ENCODE measurements at regions not wholly inside any gene's neighbourhood (a gene's known extent, or its start where the extent isn't known, plus 50 kb on each side); places are given as distances from the start of the nearest gene placed in this dataset.

DNA sequence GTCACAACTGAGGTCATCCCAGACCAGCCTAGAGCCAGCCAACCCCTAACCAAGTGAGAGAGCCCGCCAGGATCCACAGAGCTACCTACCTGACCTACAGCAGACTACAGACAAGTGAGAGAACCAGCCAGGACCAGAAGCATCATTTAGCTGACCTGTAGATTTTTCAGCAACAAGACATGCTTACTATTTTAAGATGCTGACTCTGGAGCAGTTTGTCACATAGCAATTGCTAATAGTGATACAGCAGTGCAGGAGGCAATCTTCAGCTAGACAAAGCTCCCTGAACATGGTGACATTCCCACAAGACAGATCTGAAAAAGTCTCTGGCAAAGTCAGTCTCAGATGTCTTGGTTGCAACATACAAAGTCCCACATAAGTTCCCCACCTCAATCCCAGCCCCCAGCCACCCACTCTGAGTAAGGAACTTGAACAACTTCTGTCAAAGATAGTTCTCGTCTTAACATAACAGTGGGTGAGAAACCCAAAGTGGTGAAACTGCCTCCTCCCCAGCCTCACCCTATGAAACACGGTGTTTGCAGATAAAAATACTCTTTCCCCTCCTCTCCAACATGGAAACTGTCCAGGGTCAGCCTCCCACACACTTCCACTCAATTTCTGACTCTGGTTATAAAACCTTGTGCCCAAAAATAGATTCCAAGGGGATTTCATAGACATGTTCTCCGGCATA, 120.3 kb upstream of the SLC6A11 start:
- Histone ChIP-seq H3K27ac (ENCODE audit: low read length) (no peak overlapping the region), H3K36me3 (ENCODE audit: control insufficient read depth, low read depth, low read length) (no peaks in the 10 kb centered on the region), H3K27me3 (ENCODE audit: control insufficient read depth, insufficient read depth, low read length) (no peaks in the 10 kb centered on the region), H3K4me1 (ENCODE audit: control insufficient read depth, low read depth, low read length) (no peaks in the 10 kb centered on the region), H3K4me3 (ENCODE audit: low read length) (no peak overlapping the region), H3K9ac (ENCODE audit: low read length) (no peak overlapping the region), H3K9me3 (ENCODE audit: control insufficient read depth, low read depth, low read length) (no peaks in the 10 kb centered on the region)

DNA sequence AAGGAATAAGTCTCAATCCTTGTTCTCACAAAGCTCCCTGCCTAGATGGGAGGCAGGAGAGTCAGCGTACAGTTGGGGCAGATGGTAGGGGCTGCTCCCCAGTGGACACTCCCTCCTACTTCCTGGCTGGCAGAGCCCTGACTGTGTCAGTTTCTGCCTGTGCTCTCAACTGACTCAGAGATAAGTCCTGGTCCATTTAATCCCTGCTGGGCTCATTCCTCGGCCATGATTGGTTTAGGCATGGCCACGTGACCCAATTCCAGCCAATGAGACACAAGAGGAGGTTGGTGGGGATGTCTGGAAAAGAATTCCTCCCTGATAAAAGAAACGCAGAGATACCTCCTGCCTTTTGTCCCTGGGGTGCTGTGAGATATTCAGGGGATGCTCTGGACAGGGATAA, 118.1 kb upstream of the SLC6A11 start:
- Histone ChIP-seq H3K27me3 (ENCODE audit: control insufficient read depth, insufficient read depth, low read length) (peaks cover 13% of the 10 kb centered on the region), H3K36me3 (ENCODE audit: control insufficient read depth, low read depth, low read length) (no peaks in the 10 kb centered on the region), H3K9ac (ENCODE audit: low read length) (no peak overlapping the region), H3K27ac (ENCODE audit: low read length) (no peak overlapping the region), H3K9me3 (ENCODE audit: control insufficient read depth, low read depth, low read length) (no peaks in the 10 kb centered on the region), H3K4me3 (ENCODE audit: low read length) (no peak overlapping the region), H3K4me1 (ENCODE audit: control insufficient read depth, low read depth, low read length) (no peaks in the 10 kb centered on the region)

DNA sequence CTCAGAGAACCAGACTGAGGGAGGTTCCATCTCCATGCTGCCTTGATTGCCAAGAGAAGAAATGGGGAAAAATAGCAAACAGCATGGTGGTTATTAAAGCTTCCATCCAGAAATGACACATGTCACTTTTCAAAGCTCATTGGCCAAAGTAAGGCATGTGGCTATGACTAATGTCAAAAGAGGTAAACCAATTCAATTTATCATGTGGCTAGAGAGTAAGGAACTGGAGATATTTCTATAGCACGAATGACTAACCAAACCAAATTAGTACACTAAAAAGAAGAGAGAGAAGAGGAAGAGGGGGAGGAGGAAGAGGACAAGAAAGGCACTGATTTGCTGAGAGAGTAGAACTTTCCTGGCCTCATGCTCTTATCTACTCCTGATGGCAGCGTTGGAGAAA, 115.2 kb upstream of the SLC6A11 start:
- H3K4me3 ChIP-seq (ENCODE audit: low read length) = no peak overlapping the region

DNA sequence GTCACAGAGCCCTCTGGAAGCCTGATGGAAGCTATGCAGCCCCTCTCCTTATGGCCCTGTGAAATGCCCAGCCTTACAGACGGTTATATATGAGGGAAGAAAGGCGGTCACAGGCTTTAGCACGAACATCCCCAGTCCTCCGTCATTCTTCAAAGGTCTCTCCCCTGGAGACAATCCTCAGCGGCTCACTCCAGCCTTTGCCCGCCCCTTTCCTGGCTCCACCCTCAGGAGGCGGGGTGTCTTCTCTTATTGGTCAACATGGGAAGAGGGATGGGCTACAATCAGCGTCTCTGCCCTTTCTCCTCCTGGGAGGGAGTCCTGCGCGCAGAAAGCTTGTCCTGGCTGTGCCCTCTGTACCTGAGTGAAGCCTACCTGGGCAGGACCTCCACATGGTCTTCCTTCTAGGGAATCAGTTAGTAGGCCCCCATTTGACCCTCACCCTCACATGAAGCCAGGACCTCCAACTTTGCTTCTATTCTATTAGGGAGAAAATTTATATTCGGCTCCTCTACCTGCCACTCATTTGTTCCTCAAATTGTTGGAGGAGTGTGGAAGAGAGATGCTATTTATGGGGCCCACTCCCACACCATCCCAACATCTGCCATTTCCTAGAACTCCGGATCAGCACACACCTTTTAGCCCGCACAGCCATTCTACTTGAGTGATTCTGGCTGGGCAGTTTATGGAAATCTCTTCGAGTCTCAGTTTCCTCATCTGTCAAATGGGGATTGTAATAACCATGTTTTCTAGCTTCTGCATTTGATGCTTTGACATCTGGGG, 112.9 kb upstream of the SLC6A11 start:
- peaks cover 41% of the 10 kb centered on the region for H3K27me3 ChIP-seq (ENCODE audit: control insufficient read depth, insufficient read depth, low read length)
- peak overlapping the region; percentile 36 for H3K4me3 ChIP-seq (ENCODE audit: low read length)

More for the DNA sequence above, 115.2 kb upstream of the SLC6A11 start:
- Histone ChIP-seq H3K27me3 (ENCODE audit: control insufficient read depth, insufficient read depth, low read length) (peaks cover 23% of the 10 kb centered on the region), H3K36me3 (ENCODE audit: control insufficient read depth, low read depth, low read length) (no peaks in the 10 kb centered on the region), H3K9ac (ENCODE audit: low read length) (no peak overlapping the region), H3K27ac (ENCODE audit: low read length) (no peak overlapping the region), H3K4me1 (ENCODE audit: control insufficient read depth, low read depth, low read length) (no peaks in the 10 kb centered on the region), H3K9me3 (ENCODE audit: control insufficient read depth, low read depth, low read length) (no peaks in the 10 kb centered on the region)

DNA sequence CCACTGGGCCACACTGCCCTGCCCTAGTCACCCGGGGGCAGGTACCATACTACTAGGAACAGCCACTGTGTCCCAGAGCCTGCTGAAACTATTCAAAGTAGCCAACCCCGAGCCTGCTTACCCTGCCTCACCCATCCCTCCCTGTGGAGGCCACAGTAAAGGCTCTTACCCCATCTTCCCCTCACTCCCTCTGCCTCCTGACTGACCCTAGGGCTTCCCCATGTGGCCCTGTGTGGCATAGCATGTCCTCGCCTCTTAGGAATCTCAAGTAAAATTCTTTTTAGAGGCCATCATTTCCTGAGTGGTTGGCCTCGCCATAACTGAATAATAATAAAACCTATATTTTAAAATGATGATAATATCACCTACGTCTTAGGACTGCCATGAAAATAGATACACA, 112.2 kb upstream of the SLC6A11 start:
- Histone ChIP-seq H3K4me1 (ENCODE audit: control insufficient read depth, low read depth, low read length) (peaks cover 8% of the 10 kb centered on the region), H3K27me3 (ENCODE audit: control insufficient read depth, insufficient read depth, low read length) (peaks cover 48% of the 10 kb centered on the region), H3K36me3 (ENCODE audit: control insufficient read depth, low read depth, low read length) (no peaks in the 10 kb centered on the region), H3K27ac (ENCODE audit: low read length) (no peak overlapping the region), H3K4me3 (ENCODE audit: low read length) (no peak overlapping the region), H3K9ac (ENCODE audit: low read length) (no peak overlapping the region), H3K9me3 (ENCODE audit: control insufficient read depth, low read depth, low read length) (no peaks in the 10 kb centered on the region)

More for the DNA sequence above, 112.9 kb upstream of the SLC6A11 start:
- no peak overlapping the region for H3K9ac ChIP-seq (ENCODE audit: low read length)
- no peaks in the 10 kb centered on the region for H3K36me3 ChIP-seq (ENCODE audit: control insufficient read depth, low read depth, low read length)
- no peaks in the 10 kb centered on the region for H3K9me3 ChIP-seq (ENCODE audit: control insufficient read depth, low read depth, low read length)
- H3K4me1 ChIP-seq (ENCODE audit: control insufficient read depth, low read depth, low read length) = peaks cover 8% of the 10 kb centered on the region
- no peak overlapping the region for H3K27ac ChIP-seq (ENCODE audit: low read length)

DNA sequence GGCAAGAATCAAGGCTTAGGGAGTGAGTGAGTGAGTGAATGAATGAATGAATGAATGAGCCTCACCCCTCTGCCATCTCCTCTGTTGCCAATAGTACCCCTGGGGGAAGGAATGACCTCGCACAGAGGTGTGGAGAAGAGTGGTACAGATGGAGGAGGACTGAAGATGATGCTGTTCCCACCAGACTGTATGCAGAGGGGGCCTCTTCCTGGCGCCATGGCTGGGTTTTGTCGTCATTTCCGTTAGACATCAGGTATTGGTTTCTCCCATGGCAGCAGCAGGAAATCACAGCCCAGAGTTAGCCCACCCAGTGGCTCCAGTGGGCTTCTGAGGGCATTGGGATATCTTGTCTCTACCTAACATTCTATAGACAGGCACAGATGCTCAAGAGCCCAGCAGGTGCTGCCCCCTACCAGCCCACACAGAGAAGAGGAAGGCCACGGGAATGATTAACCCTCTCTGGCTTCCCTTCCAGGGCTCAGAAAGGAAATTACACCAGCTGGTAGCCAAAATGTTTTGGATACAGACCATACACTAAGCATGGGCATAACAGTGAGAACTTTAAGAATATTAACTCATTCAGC, 109.8 kb upstream of the SLC6A11 start:
- H3K27ac ChIP-seq (ENCODE audit: low read length) = no peak overlapping the region
- H3K36me3 ChIP-seq (ENCODE audit: control insufficient read depth, low read depth, low read length) = no peaks in the 10 kb centered on the region
- H3K27me3 ChIP-seq (ENCODE audit: control insufficient read depth, insufficient read depth, low read length) = peaks cover 60% of the 10 kb centered on the region
- H3K4me1 ChIP-seq (ENCODE audit: control insufficient read depth, low read depth, low read length) = peaks cover 8% of the 10 kb centered on the region
- no peaks in the 10 kb centered on the region for H3K9me3 ChIP-seq (ENCODE audit: control insufficient read depth, low read depth, low read length)
- no peak overlapping the region for H3K9ac ChIP-seq (ENCODE audit: low read length)
- H3K4me3 ChIP-seq (ENCODE audit: low read length) = no peak overlapping the region

DNA sequence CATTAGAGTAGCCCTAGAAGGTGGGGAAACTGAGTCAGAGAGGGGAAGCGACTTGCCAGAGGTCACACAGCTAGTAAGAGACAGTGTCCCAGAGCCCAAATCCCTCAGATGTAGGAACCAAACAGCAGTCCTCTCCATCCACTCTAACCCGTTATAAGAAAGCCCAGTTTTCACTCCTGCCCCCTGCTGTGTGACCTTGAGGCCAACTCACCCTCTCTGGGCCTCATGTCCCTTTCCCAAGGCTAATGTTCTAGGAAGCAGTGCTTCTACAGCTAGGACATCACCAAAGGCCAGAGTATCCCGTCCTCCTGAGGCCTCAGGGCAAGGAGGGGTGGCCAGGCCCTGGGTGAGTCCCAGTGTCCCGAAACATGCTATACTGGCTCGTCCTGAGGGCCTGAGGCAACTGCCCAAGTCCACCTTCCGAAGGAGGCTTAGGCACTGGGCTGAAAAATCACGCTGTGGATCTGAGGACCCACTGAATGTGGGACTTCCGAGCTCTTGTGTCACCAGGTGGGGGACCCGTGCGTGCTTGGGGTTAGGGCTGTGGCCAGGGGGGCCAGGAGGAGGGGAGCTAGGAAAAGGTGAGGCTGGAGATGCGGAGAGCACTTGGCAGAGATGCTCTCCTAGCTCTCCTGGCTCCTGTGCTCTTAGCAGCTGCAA, 109.2 kb upstream of the SLC6A11 start:
- peaks cover 8% of the 10 kb centered on the region for H3K4me1 ChIP-seq (ENCODE audit: control insufficient read depth, low read depth, low read length)
- peak overlapping the region; percentile 52 for H3K4me3 ChIP-seq (ENCODE audit: low read length)
- no peak overlapping the region for H3K9ac ChIP-seq (ENCODE audit: low read length)
- peaks cover 58% of the 10 kb centered on the region for H3K27me3 ChIP-seq (ENCODE audit: control insufficient read depth, insufficient read depth, low read length)
- H3K36me3 ChIP-seq (ENCODE audit: control insufficient read depth, low read depth, low read length) = no peaks in the 10 kb centered on the region
- no peaks in the 10 kb centered on the region for H3K9me3 ChIP-seq (ENCODE audit: control insufficient read depth, low read depth, low read length)
- no peak overlapping the region for H3K27ac ChIP-seq (ENCODE audit: low read length)

DNA sequence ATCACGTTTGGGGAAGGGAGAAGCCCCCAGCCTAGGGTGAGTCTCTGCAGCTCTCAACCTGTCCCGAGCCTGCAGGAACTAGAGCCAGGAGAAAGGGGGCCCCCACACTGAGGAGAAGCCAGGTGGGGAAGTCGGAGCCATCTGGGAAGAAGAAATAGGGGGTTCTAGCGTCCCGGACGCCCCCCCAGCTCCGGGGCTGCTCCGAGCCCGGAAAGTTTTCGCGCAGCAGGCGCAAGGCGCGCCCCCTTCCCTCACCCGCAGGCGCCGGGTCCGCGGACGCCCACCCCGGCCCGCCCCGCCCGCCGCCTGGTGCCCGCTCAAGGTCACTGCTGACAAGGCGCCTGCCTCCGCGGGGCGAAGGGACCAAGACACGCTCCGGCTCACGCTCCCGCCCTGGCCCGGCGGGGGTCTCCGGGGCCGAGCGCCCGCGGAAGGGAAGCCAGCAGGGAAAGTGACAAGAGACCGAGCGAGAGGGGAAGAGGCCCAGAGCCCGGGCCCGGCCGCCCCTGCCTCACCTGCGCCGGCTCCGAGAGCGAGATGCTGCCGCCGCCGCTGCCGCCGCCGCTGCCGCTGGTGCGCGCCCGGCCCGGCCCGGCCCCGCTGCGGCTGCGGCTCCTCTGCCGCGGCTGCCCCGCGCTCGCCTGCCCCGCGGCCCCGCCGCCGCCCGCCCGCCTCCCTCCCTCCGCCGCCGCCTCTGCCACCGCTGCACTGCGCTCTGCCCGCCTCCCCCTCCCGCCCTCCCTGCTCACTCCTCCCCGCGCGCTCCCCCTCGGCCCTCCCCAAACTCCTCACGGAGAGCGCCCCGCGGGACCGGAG, 108.4 kb upstream of the SLC6A11 start:
- H3K27ac ChIP-seq (ENCODE audit: low read length) = no peak overlapping the region
- no peak overlapping the region for H3K9ac ChIP-seq (ENCODE audit: low read length)
- peak overlapping the region; percentile 52 for H3K4me3 ChIP-seq (ENCODE audit: low read length)
- no peaks in the 10 kb centered on the region for H3K36me3 ChIP-seq (ENCODE audit: control insufficient read depth, low read depth, low read length)
- H3K4me1 ChIP-seq (ENCODE audit: control insufficient read depth, low read depth, low read length) = peaks cover 8% of the 10 kb centered on the region
- H3K9me3 ChIP-seq (ENCODE audit: control insufficient read depth, low read depth, low read length) = no peaks in the 10 kb centered on the region
- peaks cover 51% of the 10 kb centered on the region for H3K27me3 ChIP-seq (ENCODE audit: control insufficient read depth, insufficient read depth, low read length)

DNA sequence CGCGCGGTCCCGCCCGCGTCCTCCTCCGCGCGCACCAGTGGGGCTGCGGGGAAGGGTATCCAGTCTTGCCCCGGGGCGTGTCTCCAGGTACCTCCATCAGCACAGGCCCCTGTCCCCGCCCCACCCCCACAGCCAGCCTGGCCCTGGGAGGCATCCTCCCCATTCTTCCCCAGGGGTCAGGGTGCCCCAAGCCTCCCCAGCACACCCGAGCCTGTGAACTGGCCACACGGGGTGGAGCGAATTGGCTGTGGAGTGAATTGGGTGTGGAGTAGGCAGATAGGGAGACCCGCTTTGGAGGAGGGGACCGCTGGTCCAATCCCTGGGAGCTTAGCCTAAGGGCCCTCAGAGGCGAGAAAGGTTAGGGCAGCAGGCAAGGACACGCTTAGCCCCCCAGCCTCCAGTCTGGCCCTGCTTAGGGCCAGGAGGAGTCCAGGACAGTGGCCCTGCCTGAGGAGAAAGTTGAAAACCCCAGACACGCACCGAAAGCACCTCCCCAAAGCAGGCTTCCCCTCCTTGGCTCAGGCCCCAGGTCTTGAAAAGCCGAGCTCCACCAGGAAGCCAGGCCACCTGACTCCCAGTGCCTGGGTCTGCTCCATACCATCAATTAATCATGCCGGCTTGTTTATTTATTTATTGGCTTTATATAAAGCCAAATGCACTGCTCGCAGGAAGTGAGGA, 107.7 kb upstream of the SLC6A11 start:
- H3K36me3 ChIP-seq (ENCODE audit: control insufficient read depth, low read depth, low read length) = no peaks in the 10 kb centered on the region
- H3K27me3 ChIP-seq (ENCODE audit: control insufficient read depth, insufficient read depth, low read length) = peaks cover 49% of the 10 kb centered on the region
- no peak overlapping the region for H3K27ac ChIP-seq (ENCODE audit: low read length)
- H3K9ac ChIP-seq (ENCODE audit: low read length) = no peak overlapping the region
- H3K9me3 ChIP-seq (ENCODE audit: control insufficient read depth, low read depth, low read length) = no peaks in the 10 kb centered on the region
- H3K4me3 ChIP-seq (ENCODE audit: low read length) = peak overlapping the region; percentile 49
- peaks cover 8% of the 10 kb centered on the region for H3K4me1 ChIP-seq (ENCODE audit: control insufficient read depth, low read depth, low read length)

DNA sequence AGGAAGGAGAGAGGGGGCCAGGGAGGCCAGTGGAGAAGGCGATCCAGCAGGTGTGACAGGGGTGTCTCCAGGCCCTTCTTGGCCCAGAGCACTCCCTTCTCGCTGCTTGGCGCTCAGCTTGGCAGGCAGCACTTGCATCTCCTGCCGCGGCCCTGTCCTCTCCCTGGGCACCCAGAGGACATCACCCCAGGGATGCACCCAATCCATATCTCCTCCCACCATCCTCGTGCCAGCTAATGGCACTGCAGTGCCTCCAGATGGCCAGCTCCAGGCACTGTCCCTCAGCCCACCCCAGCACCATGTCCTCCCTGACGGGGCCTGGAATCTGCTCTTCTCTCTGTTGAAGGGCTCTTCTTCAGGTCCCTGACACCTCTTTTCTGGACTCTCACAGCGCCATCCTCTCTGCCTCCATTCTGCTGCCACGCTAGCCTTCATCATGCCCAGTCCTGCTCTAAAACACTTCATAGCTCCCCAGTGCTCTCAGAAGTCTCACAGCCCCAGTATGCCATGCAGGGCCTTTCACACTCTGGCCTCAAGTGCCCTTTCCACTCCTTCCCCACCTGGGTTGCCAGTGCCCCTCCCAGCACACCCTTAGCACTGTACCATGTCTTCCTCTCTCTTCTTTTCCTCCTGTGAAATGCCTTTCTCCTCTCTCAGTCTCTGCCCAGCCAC, 106.8 kb upstream of the SLC6A11 start:
- Histone ChIP-seq H3K4me1 (ENCODE audit: control insufficient read depth, low read depth, low read length) (peaks cover 8% of the 10 kb centered on the region), H3K9me3 (ENCODE audit: control insufficient read depth, low read depth, low read length) (no peaks in the 10 kb centered on the region), H3K36me3 (ENCODE audit: control insufficient read depth, low read depth, low read length) (no peaks in the 10 kb centered on the region), H3K4me3 (ENCODE audit: low read length) (no peak overlapping the region), H3K27ac (ENCODE audit: low read length) (no peak overlapping the region), H3K9ac (ENCODE audit: low read length) (no peak overlapping the region), H3K27me3 (ENCODE audit: control insufficient read depth, insufficient read depth, low read length) (peaks cover 46% of the 10 kb centered on the region)
